ENCODE measurements at regions not wholly inside any gene's neighbourhood (a gene's known extent, or its start where the extent isn't known, plus 50 kb on each side); places are given as distances from the start of the nearest gene placed in this dataset.

GRCh38 chr1:18041685-18042355 is 65.8 kb upstream of the IGSF21 start:
- WGBS, 2 experiments (ENCODE audit: insufficient coverage in 1 of 2, insufficient read length in 1 of 2): 75 to 85% methylated on average over 3 to 11 of the region's 11 CpGs
- H3K4me3 ChIP-seq (ENCODE audit: low read length): no peak overlapping the region
- H3K27ac ChIP-seq (ENCODE audit: low read depth, low read length): no peak overlapping the region
- TF ChIP-seq CTCF (conservative IDR thresholded peaks at IDR 0.05): peak; percentile 72
- Mint-ChIP-seq H3K4me1 (no peaks in the 10 kb centered on the region), H3K27me3 (ENCODE audit: insufficient read depth) (peaks cover 14% of the 10 kb centered on the region), H3K4me3 (no peak overlapping the region), H3K9me3 (no peaks in the 10 kb centered on the region), H3K27ac (no peak overlapping the region), H3K36me3 (ENCODE audit: low read depth) (no peaks in the 10 kb centered on the region)
- DNase-seq: peak; percentile 77
- H3K36me3 ChIP-seq (ENCODE audit: control insufficient read depth, insufficient read depth, low read length): no peaks in the 10 kb centered on the region
- peaks cover 10% of the 10 kb centered on the region for H3K27me3 ChIP-seq (ENCODE audit: control insufficient read depth, insufficient read depth, low read length, poor library complexity, severe bottlenecking)
- H3K4me1 ChIP-seq (ENCODE audit: control insufficient read depth, insufficient read depth, low read length): no peaks in the 10 kb centered on the region
- no peaks in the 10 kb centered on the region for H3K9me3 ChIP-seq (ENCODE audit: control insufficient read depth, low read length)
- H3K9ac ChIP-seq (ENCODE audit: extremely low read depth, low read length, poor library complexity, severe bottlenecking): no peak overlapping the region

GRCh38 chr1:18043871-18044270 is 63.7 kb upstream of the IGSF21 start:
- Histone ChIP-seq H3K36me3 (ENCODE audit: control insufficient read depth, insufficient read depth, low read length) (no peaks in the 10 kb centered on the region), H3K9ac (ENCODE audit: extremely low read depth, low read length, poor library complexity, severe bottlenecking) (no peak overlapping the region), H3K4me3 (ENCODE audit: low read length) (no peak overlapping the region), H3K27ac (ENCODE audit: low read depth, low read length) (no peak overlapping the region), H3K27me3 (ENCODE audit: control insufficient read depth, insufficient read depth, low read length, poor library complexity, severe bottlenecking) (no peaks in the 10 kb centered on the region), H3K4me1 (ENCODE audit: control insufficient read depth, insufficient read depth, low read length) (no peaks in the 10 kb centered on the region), H3K9me3 (ENCODE audit: control insufficient read depth, low read length) (no peaks in the 10 kb centered on the region)
- Mint-ChIP-seq H3K9me3 (no peaks in the 10 kb centered on the region), H3K36me3 (ENCODE audit: low read depth) (no peaks in the 10 kb centered on the region), H3K27me3 (ENCODE audit: insufficient read depth) (peaks cover 11% of the 10 kb centered on the region), H3K4me3 (no peak overlapping the region), H3K4me1 (no peaks in the 10 kb centered on the region), H3K27ac (no peak overlapping the region)
- TF ChIP-seq CTCF (conservative IDR thresholded peaks at IDR 0.05): no peak
- DNase-seq: no peak
- WGBS, 2 experiments (ENCODE audit: insufficient coverage in 1 of 2, insufficient read length in 1 of 2): 75 to 83% methylated on average over 1 to 2 of the region's 2 CpGs

- Mint-ChIP-seq H3K9me3 (peaks cover 4% of the 10 kb centered on the region), H3K4me3 (no peak overlapping the region), H3K4me1 (no peaks in the 10 kb centered on the region), H3K36me3 (ENCODE audit: low read depth) (no peaks in the 10 kb centered on the region), H3K27ac (no peak overlapping the region), H3K27me3 (ENCODE audit: insufficient read depth) (peaks cover 14% of the 10 kb centered on the region)
- Histone ChIP-seq H3K9ac (ENCODE audit: extremely low read depth, low read length, poor library complexity, severe bottlenecking) (no peak overlapping the region), H3K27ac (ENCODE audit: low read depth, low read length) (no peak overlapping the region), H3K36me3 (ENCODE audit: control insufficient read depth, insufficient read depth, low read length) (no peaks in the 10 kb centered on the region), H3K9me3 (ENCODE audit: control insufficient read depth, low read length) (no peaks in the 10 kb centered on the region), H3K4me1 (ENCODE audit: control insufficient read depth, insufficient read depth, low read length) (no peaks in the 10 kb centered on the region), H3K27me3 (ENCODE audit: control insufficient read depth, insufficient read depth, low read length, poor library complexity, severe bottlenecking) (no peaks in the 10 kb centered on the region), H3K4me3 (ENCODE audit: low read length) (no peak overlapping the region)
- DNase-seq: no peak
- no peak for TF ChIP-seq CTCF (conservative IDR thresholded peaks at IDR 0.05)
- 68 to 73% methylated on average over 5 of the region's 5 CpGs for WGBS, 2 experiments (ENCODE audit: insufficient coverage in 1 of 2, insufficient read length in 1 of 2)
Observed at GRCh38 chr1:18045203-18045602, 62.4 kb upstream of the IGSF21 start.

Data from endodermal cell (in vitro differentiated cells).